HG03439 (cell line): ENCODE measurements at regions not wholly inside any gene's neighbourhood (a gene's known extent, or its start where the extent isn't known, plus 50 kb on each side); places are given as distances from the start of the nearest gene placed in this dataset.
"Not testable (repeated sequence)": the region's sequence is repeated elsewhere in the genome, so short reads cannot be mapped to it uniquely, and the experiment has no call there.

Experiments used
- ATAC-seq: cut with Tn5 transposase; IDR thresholded peaks from one replicate; pipeline ENCODE4 v1.9.1; 2021; ENCODE audit warnings: mild to moderate bottlenecking, moderate library complexity; ENCODE audit not compliant: unreplicated experiment

DNA sequence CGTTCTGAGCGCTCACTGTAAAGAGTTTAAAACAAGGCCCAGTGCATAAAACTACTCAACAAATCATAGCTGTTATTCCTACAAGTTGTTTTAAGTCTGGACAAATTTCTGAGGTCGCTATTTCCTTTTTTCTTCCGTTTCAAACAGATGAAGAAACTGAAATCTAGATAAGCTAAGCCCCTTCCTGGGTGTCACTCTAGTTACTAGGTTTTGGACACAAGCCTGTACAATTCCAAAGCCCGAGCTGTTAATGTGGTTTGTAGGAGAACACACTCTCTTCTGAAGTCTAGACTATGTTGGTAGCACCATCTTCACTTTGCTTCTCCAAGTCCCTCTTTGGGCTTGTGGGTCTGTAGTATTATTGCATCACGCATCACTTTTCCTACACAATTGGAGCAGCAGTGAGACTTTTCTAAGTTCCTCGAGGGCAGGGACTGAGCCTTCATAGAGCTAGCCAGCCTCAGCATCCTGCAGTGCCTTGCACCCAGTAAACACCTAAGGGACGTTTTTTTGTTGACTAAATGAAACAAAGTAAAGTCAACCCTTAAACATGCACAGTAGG is 142.6 kb upstream of the PROK2 start:
- no peak for ATAC-seq

DNA sequence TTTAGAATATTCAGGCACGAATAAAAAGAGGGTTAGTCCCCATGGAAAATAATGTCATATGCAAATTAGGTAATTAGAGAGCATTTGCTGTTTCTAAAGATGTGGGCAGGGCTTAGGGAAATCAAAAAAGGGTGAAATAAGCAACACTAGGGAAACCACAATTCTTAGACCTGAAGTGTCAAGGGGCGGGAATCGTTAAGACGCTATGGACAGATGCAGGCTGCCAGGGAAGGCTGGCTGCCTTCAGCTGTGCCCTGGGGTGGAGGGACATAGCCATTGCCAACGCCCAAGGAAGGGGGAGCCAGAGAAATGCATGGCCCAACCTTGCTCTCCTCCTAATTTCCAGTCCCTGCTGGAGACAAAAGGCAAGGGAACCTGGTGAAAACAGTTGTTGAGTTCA is 141.7 kb upstream of the PROK2 start:
- no peak for ATAC-seq

DNA sequence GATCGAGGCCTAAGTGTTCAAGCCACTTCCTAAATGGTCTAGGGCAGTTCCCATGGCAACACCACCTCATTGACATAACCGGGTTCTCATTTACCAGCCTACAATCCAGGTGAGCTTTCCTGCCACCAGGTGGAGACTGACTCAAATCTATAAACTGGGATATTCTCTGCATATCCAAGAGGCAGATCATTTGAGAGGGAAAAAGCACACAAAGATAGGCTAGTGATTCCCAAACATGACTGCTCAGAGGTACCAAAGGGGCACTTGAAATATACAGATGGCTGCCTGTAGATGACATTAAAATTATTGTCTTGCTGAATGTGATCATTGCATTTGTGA is 141.3 kb upstream of the PROK2 start:
- ATAC-seq: no peak

DNA sequence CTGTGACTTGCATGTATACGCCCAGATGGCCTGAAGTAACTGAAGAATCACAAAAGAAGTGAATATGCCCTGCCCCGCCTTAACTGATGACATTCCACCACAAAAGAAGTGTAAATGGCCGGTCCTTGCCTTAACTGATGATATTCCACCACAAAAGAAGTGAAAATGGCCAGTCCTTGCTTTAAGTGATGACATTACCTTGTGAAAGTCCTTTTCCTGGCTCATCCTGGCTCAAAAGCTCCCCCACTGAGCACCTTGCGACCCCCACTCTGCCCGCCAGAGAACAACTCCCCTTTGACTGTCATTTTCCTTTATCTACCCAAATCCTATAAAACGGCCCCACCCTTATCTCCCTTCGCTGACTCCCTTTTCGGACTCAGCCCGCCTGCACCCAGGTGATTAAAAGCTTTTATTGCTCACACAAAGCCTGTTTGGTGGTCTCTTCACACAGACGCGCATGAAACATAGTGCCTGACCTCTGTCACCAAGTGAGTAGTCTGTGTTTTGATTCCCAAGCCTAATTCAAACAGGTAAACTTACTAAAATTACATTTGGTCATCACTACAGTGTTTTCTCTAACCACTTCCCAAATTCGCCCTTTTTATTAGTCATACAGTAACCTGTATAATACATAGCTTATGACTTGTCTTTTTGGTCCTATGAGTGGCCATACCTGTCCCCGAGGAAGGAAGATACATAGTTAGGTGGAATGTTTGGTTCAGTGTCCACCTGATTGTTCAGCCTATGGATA is 140.7 kb upstream of the PROK2 start:
- not testable (repeated sequence) for ATAC-seq

DNA sequence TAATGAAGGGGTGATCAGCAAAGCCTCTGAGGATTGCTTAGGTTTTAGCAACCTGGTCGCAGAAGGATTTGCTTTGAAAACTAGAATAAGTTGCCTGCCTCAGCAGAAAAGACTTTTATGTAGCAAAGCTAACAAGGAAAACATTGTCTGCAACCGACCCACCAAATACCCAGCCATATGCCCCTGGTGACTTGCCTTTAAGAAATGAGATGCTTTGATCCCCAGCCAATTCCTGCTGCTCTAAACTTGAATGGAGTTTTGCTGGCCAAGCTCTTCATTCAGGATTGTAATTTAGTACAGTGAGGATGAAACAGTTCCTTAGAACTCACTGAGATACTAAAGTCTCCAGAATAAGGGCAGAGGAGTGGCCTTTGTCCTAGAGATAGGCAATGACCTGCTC is 139.8 kb upstream of the PROK2 start:
- no peak for ATAC-seq

DNA sequence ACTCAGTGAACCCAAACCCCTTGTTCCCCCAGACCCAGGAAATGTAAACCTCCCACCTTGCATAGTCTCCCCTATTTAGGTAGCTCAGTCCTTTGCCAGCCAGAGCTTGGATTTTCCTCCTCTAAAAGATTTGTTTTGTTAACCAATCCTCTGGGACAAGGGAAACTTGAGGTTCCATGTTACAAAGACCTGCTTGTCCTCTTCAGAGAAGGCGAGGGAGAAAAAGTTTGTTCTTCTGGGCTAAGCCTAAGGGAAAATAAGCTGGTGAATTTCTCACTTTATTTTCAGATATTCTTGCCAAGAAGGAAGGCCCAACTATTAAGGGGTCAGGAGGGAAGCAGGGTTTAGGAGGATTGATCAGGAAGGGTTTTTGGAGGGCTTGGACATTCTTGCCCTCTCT is 136.1 kb upstream of the PROK2 start:
- no peak for ATAC-seq

DNA sequence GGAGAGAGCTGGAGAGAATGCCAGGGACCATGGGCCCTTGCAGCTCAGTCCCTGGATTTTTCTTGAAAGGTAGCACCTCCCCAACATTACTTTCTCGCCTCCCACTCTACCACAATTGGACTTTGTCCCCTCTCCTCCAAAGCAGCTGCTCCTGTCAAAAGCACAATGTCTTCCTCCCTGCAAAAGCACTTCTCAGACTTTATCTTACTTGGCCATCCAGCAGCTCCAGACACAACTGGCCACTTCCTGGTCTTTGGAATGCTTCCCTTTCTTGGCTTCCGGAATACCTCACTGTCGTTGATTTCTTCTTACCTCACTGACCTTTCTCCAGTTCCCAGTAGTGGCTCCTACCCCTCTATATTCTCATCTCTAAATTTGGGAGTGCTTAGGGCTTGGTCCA is 134.6 kb upstream of the PROK2 start:
- ATAC-seq: no peak

DNA sequence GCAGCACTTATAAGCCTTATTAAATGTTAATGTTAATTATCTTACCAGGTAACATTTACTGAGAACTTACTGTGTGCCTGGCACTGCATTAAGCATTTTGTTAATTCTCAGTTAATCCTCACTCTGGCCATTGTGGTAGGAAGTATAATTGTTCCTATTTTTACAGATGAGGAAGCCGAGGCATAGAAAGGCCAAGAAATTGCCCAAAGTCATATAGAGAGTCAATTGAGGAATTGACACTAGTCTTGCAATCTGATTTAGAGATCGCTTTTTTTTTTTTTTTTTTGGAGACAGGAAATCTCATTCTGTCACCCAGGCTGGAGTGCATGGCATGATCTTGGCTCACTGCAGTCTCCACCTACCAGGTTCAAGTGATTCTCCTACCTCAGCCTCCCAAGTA is 132.6 kb upstream of the PROK2 start:
- no peak for ATAC-seq

DNA sequence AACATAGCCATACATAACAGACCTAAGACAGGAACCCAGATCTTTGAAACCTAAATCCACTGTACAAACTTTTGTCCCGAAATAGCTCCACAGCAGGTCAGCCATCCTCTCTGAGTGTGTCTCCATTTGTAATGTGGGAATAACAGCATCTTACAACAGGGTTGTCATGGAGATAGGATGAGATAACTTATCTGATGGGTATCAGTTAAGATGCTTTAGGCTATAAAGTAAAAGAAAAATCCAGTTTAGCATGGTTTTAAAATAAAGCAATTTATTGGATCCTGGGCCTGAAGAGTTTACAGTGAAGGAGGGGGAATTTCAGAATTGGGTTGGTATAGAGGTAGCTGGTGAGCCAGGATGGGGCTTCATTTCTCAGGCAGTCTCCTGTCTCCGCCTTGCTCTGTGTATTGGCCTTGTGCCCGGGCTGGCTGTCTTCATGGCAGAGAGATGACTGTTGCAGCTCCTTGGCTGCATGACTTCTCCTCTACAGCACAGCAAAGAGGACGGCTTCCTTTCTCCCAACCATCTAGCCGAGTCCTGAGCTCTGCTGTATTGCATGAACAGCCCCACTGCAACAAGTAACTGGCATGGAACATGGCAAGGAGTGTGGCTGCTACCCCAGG is 131.9 kb upstream of the PROK2 start:
- ATAC-seq: no peak

DNA sequence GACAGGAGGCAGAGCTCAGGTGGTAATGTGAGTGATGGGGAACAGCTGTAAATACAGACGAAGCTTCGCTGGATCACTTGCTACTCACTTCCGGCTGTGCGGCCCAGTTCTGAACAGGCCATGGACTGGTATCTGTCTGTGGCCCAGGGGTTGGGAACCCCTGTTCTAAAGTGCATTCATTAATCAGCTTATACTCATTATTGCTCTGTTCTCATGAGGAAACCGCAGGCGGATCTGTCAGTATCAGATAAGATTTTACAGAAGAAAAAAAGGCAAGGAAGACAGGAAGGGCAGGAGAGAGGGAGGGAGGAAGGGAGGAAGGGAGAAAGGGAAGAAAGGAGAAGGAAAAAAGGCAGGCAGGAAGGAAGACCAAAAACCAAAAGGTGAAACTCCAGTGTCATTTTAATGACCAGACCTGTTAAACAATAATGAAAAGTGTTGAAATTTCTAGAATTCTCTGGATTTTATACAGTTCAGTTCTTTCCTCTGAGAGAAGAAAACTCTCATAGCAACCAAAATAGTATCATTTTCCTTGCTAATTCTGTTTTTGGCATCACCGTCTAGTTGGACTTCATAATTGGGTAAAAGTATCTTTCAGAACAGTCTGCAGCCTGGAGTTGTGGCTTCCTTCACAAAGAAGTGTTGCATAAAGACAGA is 128.0 kb upstream of the PROK2 start:
- no peak for ATAC-seq

DNA sequence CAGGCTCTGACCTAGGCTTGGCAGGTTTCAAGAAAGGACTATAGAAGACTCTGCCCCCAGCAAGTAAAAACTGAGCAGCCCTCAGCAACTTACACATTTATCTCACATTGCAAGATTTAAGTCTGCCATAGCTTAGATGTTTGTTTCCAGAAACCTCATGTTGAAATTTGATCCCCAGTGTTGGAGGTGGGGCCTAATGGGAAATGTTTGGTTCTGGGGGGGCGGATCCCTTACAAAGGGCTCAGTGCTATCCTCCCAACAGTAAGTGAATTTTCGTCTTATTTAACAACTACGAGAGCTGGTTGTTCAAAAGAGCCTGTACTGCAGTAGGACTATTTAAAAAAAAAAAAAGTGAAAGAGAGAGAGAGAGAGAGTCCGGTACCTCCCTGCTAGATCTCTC is 125.2 kb upstream of the PROK2 start:
- ATAC-seq: no peak

DNA sequence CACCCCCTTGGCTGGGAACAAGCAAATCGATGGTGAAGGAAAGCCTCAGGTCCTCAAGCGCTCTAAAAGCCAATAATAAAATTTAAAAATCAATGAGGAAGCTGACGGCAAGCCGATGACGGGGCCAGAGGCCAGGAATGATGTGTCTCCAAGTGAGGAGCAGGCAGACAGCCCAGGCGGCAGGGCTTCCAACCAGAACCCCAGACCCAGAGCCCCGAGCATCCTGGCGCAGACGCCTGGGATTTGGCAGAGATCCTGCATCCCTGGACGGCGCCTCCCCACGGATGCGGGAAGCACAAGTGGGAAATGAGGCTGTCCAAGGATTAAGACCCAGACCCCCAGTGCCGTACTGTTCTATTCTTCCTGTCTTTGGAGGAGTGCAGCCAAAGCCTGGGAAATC is 123.0 kb upstream of the PROK2 start:
- no peak for ATAC-seq

DNA sequence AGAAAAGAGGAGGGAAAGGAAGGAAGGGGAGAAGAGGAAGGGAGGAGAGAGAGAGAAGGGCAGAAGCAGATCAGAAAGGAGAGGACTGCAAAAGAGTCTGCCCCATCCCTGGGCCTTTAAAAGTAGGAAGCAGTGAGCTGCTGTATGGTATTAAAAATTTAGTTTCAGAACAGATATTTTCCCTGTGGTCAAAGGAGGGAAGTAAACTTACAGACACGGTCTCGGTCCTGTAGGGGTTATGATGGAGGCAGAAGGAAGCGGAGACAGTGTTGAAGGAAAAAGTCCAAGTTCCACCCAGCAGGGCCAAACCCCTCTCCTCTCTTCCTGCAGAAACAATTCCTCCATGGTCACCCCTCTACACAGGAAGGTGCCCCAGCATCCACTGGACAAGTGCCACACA is 122.0 kb upstream of the PROK2 start:
- no peak for ATAC-seq

DNA sequence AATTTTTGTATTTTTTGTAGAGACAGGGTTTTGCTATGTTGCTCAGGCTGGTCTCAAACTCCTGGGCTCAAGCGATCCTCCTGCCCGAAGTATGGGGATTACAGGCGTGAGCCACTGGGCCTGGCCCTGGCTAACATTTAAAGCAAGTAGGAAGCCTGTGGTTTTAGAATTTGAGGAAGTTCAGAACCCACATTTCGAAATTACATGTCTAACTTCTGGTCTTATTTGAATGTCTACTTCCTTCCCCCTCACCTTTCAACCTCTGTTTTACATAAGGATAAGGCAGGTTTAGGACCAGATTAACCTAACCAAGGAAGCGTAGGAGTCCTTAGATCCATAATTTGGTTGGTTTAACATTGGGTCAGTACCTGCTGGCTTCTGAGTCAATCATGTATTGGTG is 120.5 kb upstream of the PROK2 start:
- ATAC-seq: peak; percentile 61

DNA sequence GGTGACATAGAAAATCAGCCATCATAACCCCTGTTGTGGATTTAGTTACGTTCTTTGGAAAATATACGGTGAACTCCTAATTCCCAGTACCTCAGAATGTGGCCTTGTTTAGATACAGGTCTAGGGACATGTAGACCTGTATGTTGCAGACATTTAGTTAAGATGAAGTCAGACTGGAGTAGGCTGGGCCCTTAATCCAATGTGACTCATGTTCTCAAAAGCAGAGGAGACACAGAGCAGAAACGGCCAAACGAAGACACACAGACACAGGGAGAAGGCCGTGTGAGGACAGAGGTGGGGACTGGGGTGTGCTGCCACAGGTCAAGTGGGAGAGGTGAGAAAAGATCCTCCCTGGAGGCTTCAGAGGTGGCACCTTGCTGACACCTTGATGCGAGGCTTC is 119.0 kb upstream of the PROK2 start:
- ATAC-seq: no peak

DNA sequence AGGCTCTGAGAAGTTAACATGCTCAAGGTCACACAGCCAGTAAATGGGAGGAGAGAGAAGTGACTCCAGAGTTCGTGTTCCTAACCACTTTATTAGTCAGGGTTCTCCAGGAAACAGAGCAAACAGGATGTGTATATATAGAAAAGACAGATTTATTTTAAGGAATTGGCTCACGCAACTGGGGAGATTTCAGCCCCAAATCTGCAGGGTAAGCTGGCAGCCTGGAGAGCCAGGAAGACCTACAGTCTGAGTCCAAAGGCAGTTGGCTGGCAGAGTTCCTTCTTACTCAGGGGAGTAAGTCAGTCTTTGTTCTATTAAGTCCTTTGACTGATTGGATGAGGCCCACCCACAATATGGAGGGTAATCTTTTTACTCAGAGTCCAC is 118.2 kb upstream of the PROK2 start:
- ATAC-seq: no peak

DNA sequence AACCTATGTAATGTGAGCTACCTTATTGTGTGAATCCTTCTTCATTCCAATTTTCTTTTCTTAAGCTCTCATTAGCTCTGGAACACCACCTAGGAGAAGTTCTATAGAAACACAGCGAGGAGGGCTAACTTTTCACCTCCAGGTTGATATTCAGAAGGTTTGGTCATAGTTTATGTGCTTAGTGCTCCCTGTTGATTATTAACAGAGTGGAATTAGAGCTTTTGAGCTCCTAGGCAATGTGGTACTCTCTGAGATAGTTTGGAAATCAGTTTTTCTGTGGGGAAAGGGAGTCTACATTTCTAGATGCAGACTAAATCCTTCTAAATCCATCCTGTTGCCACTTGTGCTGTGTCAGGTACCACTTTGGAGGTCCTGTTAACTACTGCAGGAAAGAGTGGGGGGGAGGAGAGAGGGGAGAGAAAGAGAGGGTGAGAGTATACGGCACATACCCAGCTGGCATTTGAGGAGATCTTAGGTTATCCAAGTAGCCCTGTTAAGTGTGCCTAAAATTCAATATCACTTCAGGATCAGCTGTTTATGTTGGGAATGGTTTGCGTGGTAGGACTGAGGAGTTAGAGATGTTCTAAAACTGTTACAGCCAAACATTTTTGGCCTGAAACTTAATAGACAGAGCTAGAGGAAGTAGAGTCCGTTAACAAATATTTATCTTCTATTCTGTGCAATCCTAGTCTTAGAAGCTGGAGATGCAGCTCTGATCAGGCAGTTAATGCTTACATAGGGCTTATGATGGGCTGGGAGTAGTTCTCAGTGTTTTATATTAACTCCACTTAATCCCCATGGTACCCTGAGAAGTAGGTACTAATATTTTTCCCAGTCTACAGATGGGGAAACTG is 117.5 kb upstream of the PROK2 start:
- ATAC-seq: no peak

DNA sequence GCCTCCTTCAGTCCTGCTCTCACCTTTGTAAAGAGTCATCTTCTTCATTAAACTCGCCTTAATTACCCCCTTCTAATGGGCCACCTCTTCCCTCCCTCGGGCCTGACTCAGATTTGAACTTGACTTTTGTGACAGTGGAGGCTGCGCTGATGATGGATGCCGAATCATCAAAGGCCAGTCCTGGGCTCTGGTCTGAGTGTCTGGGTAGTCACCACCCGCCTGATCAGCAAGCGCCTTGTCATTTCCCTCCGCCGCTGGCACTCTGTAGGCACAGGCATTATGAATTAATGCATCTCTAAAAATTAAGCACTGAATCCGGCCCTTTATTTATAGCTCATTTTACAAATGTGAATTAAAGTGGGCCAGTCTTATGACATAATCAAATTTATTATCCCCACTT is 116.7 kb upstream of the PROK2 start:
- ATAC-seq: no peak

DNA sequence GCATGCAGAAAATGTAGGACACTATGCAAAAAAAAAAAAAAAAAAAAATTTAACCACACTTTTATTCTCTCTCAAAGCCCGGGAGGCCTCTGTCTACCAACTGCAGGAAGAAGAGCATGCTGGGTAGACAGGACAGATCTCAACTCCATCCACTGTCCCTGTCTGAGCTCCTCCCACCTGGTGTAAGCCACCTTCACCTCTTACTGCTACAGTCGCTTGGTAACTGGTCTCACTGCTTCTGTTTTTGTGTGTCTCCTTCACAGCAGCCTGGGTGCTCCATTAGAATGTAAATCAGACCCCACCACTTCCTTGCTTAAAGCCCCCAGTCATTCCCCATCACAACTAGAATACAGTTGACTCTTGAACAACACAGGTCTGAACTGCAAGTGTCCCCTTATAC is 115.1 kb upstream of the PROK2 start:
- no peak for ATAC-seq

DNA sequence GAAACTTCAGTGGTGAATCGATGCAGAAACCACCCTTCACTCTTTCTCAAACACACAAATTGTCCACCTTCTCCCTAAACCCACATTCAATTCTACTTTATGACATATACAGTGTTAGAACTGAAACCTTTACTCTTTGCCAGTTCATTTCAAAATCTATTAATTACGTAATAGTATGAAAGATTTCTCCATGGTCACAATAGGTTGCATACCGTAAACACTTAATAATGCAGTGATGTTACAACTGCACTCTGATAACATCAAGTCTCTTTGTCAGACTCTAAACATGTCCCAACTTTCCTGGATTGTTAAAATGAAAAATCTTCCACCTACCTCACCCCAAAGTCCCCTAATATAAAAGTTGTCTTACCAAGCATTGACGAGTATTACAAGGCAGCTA is 111.8 kb upstream of the PROK2 start:
- no peak for ATAC-seq

DNA sequence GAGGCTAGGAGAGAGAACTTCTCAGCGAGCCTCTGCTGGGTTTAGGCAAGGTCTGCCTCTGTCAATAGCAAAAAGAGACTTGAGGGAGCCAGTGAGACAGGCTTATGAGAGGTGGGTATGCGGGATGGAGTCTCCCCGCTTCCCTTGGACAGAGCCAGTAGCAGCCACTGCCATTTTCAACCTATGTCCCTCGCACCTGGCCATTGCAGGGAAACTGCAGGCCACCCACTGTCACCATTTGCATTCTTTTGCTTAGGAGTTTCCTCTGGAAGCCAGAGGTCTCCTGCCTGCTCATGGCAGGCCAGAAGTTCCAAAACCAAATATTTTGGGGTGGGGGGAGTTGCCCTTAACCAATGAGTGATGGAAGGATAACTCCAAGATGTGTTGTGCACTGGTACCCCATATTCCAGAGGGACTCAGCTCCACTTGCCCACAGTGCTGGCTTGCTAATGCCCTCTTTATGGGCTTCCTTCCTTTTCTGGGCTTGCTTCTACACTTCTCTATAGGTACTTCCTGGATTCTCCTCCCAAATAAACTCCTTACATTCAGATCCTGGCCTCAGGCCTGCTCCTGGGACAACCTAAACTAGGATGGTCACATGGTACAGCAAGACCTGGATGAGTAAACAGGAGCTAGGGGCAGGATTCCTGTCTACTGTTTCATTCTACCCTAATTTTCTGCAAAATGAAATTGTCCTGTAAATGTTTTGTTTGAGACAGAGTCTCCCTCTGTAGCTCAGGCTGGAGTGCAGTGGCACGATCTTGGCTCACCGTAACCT is 108.9 kb upstream of the PROK2 start:
- no peak for ATAC-seq
